ENCODE measurements at regions not wholly inside any gene's neighbourhood (a gene's known extent, or its start where the extent isn't known, plus 50 kb on each side); places are given as distances from the start of the nearest gene placed in this dataset.
"Not testable (repeated sequence)": the region's sequence is repeated elsewhere in the genome, so short reads cannot be mapped to it uniquely, and the experiment has no call there.

DNA sequence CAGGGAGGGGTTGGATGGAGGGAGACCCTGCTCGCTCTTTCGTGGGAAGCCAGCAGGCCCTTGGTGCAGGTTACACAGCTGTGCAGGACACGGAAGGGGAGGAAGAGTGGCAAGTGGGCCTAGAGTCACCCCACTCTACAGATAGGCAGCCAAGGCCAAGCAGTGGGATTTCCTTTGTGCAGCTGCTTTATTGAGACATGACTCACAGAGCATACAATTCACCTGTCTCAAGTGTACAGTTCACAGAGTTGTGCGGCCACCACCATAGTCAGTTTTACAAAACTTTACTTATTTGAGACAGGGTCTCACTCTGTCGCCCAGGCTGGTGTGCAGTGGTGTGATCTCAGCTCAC is 91.2 kb upstream of the CIBAR2 start:
- no peak for DNase-seq (ENCODE audit: low read depth)

DNA sequence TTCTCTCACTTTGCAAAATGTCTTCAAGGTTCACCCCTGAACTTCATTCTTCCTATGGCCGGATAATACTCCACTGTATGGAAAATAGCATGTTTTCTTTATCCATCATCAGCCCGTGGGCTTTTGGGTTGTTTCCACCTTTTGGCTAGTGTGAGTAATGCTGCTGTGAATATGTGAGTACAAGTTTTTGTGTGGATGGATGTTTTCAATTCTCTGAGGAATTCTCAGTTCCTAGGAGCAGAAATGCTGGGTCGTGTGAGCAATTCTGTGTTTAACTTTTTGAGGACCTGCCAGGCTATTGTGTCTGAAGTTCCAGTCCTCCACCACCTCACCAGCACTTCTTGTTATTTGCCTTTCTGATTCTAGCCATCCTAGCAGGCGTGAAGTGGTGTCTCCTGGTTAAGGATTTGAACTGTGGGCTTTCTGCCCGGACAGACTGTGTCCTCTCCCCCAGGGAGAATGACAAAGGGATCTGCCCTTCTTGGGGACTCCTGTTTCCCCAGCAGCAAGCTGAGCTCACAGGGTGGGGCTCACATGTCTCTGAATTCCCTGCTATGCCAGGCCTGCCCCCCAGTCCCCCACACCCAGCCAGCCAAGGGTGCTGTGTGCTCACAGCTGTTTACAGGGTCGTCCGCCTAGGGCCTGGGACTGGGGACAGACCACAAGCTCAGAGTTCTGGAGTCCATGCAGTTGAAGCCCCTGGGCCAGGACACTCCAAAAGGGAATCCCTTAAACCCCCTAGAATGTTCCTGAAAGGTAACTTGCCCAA is 92.2 kb upstream of the CIBAR2 start:
- DNase-seq (ENCODE audit: low read depth), result no peak

DNA sequence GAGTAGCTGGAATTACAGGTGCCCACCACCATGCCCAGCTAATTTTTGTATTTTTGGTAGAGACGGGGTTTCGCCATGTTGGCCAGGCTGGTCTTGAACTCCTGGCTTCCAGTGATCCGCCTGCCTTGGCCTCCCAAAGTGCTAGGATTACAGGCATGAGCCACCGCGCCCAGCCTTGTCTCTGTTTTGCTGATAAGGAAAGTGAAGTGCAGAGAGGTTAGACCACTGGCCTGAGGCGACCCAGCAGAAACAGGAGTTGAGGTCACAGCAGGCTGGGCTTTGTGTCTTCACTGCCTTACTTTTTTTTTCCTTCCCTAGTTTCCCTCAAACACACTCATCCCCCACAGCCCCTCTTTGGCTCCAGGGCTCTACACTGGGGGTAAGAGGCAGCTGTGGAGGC is 93.0 kb upstream of the CIBAR2 start:
- not testable (repeated sequence) for DNase-seq (ENCODE audit: low read depth)

DNA sequence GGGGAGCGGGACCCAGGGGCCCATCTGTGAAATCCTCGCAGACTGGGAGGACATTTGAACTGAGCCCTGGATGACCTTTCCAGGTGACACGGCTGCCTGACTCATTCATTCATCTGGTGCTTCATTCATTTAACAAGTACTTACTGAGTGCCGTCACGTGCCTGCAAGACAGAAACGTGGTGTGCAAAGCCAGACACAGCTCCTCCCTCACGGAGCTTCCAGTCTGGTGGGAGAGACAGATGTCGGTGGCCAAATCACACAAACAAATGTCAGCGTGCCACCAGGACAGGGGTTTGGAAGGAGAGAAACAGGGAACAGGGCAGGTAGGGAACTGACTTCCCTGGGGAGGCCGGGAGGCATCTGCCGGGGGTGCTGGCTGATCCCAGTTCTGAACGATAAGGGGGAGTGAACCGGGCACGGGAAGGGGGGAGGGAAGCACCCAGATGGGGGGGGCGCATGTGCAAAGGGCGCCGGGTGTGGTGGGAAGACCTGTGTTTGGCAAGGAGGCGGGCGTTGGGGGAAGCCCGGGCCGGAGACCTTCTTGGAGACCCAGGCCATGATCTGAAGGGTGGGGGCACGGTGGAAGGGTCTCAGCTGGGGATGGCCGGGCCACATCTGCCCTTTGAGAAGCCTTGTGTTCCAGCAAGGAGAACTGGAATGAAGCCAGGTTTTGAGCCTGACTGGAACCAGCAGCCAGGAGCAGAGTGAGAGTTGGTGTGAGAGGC is 93.6 kb upstream of the CIBAR2 start:
- no peak for DNase-seq (ENCODE audit: low read depth)

DNA sequence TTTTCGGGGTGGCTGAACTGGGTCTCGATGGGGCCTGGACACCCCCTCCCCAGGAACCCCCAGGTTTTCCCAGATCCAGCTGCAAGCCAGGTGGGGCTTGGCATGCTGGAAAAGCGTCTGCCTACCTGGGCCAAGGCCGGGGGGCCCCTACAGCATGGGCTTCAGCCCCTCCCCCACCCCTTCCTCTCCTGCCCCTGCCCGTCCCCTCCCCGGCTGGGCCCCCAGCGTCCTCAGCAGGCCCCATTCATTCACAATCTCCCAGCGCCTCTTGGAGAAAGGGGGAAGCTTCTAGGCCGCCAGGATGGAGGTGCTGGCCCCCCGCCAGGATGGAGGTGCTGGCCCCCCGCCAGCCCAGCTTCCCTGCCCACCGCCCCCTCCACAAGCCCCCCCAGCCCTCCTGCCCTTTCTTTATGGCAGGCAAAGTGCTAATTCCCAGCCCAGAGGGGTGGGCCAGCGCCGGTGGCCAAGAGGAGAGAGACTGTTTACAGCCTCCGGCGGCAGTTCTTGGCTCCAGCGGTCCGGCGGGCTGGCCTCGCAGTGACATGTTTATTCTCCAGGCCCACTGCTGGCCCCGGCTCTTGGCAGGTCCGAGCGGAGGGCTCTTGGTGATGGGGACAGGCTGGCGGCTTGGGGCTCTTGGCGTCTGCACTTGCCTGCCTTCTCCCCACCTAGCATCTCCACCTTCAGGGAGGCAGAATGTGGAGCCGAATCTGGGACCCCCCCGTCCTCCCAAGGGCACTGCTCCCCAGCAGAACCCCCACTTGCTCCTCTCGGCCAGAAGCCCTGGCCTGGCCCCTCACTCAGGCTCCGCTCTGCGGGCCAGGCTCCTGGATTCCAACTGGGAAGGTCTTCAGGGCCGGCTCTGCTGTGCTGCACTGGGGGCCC is 94.4 kb upstream of the CIBAR2 start:
- DNase-seq (ENCODE audit: low read depth), result no peak

DNA sequence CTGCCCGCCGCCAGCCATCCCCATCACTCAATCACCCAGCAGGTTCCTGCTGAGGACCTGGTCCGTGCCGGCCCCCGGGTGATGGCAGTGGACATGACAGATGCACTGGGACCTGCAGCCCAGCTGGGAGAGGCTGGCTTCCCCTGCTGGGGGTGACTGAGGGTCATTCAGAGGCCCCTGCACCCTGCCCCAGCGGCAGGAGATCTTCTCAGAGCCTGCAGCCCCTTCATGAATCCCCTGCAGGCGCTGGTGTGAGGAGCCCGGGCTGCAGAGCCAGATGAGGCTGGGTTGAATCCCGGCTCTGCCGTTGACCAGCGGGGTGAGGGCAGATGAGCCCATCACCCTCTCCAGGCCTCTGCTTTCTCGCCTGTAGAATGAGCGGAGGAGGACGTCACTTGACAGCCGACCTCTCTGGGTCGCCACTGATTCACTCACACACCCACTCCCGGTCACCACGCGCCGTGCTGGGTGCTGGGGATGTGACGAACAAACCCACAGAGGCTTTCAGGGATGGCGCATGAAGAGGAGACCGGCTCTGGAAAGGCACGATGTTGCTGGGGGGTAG is 95.2 kb upstream of the CIBAR2 start:
- no peak for DNase-seq (ENCODE audit: low read depth)

DNA sequence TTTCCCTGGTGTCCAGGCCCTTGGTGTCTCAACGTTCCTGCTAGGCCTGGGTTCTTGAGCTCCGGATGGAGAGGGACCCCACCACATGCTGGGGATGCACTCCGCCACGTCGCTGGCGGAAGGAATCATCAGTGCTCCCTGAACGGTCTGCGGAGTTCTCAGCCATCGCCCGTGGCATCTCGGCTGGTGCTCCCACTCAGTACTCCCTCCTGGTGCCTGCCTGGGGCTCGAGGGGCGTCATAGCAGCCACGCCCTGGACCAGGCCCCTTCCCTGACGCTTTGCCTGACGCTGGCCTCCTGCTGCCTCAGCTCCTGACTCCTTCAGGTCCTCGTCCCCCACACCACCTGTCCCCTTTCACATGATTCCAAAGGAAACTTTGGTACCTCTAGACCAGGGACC is 95.9 kb upstream of the CIBAR2 start:
- no peak for DNase-seq (ENCODE audit: low read depth)

DNA sequence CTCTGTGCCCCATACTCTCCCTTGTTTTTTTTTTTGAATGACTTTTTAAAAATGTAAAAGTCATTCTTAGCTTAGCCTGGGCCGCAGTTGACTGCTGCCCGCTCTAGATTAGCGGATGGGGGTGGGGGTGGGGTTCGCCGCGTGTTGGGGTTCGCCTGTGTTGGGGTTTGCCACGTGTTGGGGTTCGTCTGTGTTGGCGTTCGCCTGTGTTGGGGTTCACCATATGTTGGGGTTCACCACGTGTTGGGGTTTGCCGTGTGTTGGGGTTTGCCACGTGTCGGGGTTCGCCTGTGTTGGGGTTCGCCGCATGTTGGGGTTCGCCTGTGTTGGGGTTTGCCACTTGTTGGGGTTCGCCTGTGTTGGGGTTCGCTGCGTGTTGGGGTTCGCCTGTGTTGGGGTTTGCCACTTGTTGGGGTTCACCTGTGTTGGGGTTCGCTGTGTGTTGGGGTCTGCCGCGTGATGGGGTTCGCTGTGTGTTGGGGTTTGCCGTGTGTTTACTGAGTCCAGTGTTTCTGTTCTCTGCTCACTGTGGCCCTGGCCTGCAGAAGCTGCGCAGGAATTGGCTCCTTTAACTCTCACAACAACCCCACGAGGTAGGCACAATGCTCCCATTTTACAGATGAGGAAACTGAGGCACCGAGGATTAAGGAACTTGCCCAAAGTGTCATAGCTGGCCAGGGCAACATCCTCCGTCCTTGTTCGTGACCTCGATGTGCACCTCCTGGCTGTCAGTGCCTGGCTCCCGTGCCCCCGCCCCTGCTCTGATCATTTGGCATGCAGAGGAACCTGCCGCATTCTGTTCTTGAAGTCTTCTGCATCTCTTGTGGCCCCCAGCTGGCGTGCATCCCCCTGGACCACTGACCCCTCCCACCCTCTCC is 96.6 kb upstream of the CIBAR2 start:
- no peak for DNase-seq (ENCODE audit: low read depth)

DNA sequence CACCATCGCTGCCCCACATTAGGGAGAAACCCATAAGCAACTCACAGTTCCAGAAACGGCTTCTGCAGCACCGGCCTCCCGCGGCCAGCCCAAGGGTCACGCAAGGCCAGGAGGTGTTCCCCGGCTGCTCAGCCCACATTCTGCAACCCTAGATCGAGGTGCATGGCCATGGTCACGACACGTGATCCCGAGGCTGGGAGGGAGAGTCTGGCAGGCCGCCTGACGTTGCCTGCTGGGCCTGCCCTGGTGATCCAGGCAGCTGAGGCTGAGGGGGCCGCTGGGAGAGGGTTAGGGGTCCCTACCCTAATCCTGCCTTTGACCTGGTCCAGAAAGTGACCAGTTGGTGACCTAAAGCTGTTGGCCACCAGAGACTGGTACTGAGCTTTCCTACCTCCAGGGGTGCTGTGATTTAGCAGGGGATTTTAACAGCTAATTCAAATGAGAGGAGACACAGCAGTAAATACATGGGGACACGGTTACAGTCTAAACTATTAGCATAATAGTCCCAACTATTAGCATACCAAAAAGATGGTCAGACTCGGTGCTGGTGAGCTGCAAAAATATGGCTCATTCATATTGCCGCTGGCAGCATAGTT is 97.4 kb upstream of the CIBAR2 start:
- DNase-seq (ENCODE audit: low read depth), result no peak

DNA sequence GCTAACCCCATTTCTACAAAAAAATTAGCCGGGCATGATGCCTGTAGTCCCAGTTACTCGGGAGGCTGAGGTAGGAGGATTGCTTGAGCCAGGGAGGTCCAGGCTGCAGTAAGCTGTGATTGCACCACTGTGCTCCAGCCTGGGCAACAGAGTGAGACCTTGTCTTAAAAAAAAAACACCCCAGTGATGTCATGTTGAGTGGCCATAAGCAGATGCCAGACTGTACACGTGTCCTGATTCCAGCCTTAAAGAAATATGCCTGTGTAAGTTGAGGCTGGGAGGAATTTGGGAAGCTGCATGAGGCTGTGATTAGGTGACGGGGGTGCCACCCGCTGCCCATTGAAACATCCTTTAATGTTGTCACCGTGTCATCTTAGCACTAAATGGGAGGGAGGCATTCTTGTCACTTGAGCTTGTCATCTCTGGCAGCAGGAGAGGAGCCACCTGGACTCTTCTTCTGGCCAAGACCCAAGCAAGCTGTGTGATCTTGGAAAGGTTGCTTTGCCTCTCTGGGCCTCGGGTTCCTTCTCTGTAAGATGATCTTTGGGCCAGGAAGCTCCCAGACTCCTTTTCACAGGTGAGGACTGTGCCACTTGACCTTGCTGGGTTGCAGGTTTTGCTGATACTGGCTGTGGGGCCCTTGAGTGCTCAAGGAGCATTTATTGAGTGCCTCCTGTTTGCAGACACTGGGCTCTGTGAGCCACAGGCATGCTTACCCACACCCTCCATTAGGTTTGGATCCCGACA is 98.3 kb upstream of the CIBAR2 start:
- DNase-seq (ENCODE audit: low read depth), result no peak

DNA sequence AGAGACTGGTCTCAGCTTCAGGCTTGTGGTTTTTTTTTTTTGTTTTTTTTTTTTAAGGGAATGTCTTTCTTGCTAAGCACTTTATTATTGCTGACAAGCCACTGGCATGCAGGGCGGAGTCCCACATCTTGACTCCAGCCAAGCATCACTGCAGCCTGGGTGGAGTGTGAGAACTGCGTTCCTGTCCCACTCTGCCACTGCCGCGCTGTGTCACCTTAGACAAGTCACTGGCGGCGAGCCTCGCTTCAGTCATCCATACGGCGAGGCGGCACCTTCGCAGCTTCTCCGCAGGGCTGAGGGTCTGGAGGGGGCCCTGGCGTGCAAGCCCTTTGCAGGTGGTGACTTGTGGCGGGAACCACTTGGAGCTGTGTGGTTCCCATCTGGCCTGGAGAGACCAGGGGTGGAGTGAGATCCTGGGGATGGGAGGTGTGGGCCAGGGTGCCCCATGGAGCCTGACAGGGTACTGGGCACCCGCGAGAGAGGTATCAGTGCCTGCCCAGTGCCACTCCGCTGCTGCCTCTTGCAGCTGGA is 99.1 kb upstream of the CIBAR2 start:
- no peak for DNase-seq (ENCODE audit: low read depth)

DNA sequence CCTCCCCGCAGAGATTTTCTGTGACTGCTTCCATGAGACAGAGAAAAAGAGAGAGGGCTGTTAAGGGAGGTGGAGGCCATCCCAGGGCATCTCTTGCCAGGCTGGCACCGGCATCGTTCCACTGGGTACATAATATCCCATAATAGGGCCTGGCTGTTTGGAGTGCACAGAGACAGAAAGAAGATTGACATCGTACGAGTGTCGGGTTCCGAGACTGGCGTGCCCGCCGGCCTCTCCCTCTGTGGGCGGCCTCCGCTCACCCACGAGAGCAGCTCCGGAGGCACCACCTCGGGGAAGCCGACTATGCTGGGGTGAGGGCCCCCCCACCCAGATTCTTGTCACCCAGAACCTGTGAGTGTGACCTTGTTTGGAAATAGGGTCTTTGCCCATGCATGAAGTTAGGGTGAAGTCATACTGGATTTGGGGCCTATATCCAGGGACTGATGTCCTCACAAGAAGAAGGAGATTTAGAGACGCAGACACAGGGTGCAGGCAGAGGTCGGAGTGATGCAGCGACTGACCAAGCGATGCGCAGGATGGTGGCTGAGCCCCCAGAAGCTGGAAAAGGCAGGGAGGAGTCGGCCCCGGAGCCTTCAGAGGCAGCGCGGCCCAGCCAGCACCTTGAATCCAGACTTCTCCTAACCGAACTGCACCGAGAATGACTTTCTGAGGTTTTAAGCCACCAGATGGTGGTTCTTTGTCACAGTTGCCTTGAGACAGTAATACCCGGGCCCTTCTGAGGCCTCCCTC is 101.8 kb upstream of the CIBAR2 start:
- DNase-seq (ENCODE audit: low read depth), result no peak

DNA sequence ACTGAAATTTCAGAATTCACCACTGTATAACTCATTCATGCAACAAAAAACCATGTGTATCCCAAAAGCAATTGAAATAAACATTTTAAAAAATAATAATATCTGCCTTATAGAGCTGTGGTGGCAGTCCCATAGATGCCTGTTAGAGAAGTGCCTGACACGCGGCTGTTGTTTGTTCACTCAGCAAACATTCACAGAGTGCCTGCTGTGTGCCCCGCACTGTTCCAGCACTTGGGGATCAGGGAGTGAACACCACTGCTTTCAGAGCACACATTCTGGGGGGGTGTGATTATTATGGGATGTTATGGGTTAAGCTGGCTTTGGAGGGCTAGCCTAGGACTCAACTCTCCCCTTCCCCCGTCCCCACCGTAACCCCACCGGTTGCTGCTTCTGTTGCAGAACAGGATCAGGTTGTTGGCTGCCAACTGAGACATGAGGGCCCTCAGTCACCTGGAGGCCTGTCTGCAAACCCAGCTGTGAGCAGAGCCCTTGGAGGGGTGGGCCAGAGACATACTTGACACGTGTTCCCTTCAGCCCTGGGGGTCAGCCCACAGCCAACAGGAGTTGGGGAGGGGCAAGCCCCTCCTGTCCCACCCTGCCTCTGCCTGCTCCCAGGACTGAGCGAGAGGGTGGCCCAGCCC is 103.3 kb upstream of the CIBAR2 start:
- DNase-seq (ENCODE audit: low read depth), result no peak

DNA sequence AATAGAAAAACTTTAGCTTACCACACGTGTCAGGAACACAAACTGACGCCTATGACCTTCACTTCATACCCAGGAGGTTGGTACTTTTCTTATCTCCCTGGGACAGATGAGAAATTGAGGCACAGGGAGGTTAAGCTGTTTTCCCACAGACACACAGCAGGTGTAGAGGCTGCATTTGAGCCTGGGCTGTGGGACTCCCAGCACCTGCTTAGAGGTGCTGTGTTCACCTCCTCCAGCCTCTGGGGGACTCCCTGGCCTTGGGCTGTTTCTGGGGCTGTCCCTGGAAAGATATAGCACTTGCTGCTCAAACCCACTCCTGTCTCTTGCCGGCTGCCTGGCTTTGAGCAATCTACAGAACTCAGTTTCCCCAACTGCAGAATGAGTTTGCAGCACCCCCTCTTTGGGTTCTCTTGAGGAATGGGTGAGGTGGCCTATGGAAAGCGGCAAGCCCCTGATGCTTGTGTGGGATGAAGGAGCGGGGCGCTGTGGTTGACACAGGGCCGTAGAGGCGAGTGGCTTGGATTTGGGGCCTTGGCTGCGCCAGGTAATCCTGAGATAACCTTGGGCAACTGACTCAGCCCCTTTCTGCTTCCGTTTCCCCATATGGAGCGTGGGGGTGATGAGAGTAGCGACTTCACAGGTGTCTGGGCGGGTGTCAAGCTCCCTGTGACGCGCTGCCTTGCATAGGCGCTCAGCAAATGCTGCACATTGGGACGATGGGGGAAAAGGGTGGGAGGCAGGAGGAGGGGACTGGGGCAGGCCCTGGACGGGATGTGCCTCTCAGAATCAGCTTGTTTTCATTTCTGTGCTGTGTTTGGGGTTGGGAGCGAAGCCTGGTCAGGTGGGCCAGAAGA is 104.5 kb upstream of the CIBAR2 start:
- no peak for DNase-seq (ENCODE audit: low read depth)

DNA sequence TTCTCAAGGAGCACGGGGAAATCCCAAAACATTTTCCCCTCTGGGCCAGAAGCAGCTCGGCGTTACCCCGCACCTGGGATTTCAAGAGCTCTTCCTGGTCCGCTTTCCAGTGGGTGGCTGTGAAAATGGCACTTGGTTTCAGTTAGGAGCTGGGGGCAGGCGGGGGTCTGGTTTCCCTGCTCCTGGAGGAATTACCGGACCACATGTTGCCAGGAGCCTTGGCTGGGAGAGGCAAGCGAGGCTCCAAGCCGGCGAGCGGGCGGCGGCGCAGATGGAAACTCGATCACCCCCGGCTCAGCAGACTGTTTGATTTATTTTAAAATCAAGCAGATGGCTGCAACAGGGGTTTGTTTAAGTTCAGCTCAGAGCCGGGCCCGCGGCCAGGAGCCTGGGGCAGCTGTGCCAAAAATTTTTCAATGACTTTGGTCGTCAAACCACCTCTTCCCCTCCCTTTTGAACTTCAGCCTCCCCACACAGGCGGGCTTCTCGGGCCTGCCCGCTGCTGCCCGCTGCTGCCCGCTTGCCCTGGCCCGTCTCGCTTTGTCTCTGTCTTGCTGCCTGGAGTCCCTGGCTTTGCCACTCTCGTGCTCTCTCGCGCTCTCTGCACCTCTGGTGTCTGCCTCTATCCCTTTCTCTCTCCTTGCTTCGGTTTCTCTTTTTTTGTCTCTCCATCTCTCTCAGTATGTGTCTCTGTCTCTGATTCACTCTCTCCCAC is 108.0 kb upstream of the CIBAR2 start:
- no peak for DNase-seq (ENCODE audit: low read depth)

DNA sequence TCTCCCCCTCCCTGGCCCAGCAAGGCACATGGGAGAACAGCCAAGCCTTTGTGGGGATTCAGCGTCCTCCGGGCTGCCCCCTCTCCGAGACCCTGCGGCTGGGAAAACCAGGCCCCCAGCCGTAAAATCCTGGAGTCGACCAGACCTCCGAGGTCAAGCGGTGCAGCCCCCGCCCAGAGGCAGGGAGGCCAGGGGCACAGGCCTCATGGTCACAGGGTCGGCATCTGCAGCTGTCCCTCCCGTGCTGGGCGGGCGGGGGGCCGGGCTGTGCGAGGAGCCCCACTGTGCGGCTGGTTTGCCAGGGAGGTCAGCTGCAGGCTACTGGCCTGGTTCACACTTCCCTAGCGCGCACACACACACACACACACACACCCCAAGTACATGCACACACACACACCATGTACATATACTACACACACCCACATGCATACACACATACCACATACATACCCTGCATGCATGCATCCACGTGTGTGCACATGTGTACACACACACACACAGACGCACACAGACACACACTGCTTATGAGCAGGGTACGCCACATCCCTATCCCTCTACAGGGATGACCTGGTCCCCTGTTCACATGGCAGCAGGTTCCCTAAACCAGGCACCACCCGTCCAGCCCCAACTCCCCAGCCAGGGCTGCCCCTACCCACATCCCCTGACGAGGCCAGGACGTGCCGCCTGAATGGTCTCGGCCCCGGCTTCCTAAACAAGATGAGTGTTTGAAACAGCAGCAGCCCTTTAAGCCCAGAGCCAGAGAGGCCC is 108.9 kb upstream of the CIBAR2 start:
- no peak for DNase-seq (ENCODE audit: low read depth)

DNA sequence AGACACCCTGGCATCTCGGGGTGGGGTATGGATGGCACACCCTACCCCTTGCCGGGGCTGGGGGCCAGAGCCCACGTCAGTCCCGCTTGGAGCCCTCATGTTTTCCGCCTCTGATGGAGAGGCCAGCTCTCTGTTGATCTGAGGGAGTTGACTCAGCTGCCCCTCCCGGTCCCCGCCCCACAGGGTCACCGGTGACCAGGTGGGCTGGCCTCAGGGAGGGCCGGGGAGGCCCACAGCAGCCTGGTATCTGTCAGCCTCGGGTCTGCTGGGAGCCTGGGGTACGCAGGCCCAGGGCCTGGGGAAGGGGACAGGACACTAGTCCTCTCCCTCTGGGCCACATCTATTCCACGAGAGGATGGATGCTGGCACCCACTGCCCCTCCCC is 109.5 kb upstream of the CIBAR2 start:
- DNase-seq (ENCODE audit: low read depth), result no peak
